Choroid plexus epithelial cell (primary cell): ENCODE measurements at regions not wholly inside any gene's neighbourhood (a gene's known extent, or its start where the extent isn't known, plus 50 kb on each side); places are given as distances from the start of the nearest gene placed in this dataset.

Experiments used
- DNase-seq: peaks from one replicate; pipeline ENCODE4 v3.0.0-alpha.2; 2010; ENCODE audit warnings: low read depth
- H3K4me3 ChIP-seq: 2 replicates; pipeline ENCODE4 v1.5.1; 2011; ENCODE audit warnings: low read depth, mild to moderate bottlenecking, control low read depth, low read length, moderate library complexity
- TF ChIP-seq, protein P1 (sequence below): conservative IDR thresholded peaks from 2 replicates; pipeline ENCODE4 v1.5.1; 2011; ENCODE audit warnings: low read depth, mild to moderate bottlenecking, control low read depth, inconsistent platforms, low read length, moderate library complexity

DNA sequence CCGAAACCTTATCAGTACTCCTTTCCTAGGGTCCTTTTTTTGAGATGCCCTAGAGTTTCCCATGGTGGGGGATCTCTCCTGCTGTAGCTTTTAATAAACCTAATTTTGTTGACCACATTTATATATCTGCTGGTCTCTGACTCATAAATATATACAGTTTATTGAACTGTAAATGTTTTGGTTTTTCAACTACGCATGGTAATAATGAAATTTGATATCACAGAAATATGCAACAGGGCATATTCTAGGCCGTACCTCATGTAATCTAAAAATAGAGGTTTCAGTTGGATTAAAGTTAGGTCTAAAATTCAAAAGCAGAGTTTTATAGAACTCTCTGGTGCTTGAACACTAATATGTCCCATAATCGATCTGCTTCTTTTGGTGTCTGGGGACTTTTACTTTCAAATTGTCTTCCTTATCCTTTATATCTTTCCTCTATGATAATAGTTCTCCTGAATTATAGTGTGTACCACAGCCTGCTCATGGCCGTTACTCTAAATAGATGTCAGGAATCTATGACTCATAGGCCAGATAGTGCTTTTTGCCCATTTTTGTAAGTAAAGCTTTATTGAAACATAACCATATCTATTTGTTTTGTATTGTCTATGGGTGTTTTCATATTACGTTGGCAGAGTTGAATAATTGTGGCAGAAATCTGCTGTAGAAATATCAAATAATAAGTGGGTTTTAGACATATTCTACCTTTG, 324.8 kb upstream of the PCDH9 start:
- H3K4me3 ChIP-seq = no peak overlapping the region
- TF ChIP-seq, protein P1, sequence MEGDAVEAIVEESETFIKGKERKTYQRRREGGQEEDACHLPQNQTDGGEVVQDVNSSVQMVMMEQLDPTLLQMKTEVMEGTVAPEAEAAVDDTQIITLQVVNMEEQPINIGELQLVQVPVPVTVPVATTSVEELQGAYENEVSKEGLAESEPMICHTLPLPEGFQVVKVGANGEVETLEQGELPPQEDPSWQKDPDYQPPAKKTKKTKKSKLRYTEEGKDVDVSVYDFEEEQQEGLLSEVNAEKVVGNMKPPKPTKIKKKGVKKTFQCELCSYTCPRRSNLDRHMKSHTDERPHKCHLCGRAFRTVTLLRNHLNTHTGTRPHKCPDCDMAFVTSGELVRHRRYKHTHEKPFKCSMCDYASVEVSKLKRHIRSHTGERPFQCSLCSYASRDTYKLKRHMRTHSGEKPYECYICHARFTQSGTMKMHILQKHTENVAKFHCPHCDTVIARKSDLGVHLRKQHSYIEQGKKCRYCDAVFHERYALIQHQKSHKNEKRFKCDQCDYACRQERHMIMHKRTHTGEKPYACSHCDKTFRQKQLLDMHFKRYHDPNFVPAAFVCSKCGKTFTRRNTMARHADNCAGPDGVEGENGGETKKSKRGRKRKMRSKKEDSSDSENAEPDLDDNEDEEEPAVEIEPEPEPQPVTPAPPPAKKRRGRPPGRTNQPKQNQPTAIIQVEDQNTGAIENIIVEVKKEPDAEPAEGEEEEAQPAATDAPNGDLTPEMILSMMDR = no peak
- peak; percentile 60 for DNase-seq

DNA sequence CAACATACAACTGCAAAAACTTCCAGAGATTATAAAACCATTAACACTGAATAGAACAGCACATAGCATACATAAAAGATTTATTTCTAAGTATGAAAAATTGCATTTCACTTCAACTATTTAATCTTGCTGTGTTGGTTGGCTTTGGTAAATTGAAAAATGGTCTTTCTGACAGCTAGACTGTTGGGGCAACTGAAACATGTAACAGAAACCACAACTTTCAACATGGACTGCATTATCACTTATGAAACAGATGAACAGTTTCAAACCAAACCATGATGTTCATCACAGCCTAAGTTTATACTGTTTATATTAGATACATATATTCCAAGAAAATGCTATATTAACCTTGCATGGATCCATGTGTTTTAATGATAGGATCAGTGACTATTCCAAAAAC, 324.1 kb upstream of the PCDH9 start:
- DNase-seq = peak; percentile 31
- TF ChIP-seq, protein P1 = no peak
- H3K4me3 ChIP-seq = no peak overlapping the region

DNA sequence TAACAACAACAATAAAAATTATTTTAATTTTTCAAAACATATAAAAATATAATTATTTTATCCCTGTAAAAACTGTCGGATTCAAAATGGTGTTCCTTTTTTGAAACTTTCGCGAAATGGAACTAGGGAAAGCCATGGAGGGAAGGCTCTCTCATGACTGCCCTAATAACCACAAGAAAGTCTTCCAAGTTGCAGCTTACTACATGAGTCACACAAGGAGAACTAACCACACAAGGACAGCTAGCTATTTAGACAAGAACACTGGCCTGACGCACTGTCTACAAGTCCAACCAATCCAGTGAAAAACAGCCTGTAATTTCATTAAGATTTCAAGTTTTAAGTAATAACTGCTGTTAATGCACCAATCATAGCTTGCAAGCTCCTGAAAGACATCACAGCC, 319.2 kb upstream of the PCDH9 start:
- TF ChIP-seq, protein P1 = no peak
- peak; percentile 91 for DNase-seq
- H3K4me3 ChIP-seq = no peak overlapping the region

DNA sequence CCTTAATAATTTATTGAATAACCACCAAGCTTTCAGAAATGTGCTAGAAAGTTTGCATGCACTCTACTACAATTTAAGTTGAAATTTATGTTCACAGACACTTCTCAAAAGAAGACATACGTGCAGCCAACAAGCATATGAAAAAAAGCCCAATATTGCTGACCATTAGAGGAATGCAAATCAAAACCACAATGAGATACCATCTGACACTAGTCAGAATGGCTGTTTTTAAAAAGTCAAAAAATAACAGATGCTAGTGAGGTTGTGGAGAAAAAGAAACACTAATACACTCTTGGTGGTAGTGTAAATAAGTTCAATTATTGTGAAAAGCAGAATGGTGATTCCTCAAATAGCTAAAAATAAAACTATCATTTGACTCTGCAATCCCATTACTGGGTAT, 308.8 kb upstream of the PCDH9 start:
- TF ChIP-seq, protein P1 = no peak
- DNase-seq = peak; percentile 20
- H3K4me3 ChIP-seq = no peak overlapping the region

DNA sequence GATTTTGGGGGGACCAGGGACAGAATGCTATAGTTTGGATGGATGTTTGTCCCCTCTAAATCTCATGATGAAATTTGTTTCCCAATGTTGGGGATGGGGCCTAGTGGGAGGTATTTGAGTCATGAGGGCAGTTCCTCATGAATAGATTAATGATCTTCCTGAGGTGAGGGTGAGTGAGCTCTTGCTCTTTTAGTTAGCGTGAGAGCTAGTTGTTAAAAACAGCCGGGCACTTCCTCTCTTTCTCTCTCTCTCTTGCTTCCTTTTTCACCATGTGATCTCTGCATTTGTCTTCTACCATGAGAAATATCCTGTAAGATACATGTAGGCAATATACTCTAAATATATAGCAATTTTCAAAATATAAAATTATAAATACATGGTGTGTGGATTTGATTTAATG, 290.8 kb upstream of the PCDH9 start:
- DNase-seq = no peak
- TF ChIP-seq, protein P1 = no peak
- H3K4me3 ChIP-seq = no peak overlapping the region

DNA sequence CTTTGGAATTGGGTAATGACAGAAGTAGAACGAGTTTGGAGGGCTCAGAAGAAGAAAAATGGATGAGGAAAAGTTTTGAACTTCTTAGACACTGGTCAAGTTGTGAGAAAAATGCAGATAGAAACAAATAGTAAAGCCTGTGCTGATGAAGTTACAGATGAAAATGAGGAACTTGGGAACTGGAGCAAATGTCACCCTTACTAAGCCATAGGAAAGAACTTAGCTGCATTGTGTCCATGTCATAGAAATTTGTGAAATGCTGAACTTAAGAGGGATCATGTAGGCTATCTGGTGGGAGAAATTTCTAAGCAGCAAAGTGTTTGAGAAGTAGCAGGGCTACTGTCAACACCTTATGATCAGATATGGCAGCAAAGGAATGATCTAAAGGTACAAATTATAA, 289.2 kb upstream of the PCDH9 start:
- DNase-seq = peak; percentile 1
- TF ChIP-seq, protein P1 = no peak
- H3K4me3 ChIP-seq = no peak overlapping the region

DNA sequence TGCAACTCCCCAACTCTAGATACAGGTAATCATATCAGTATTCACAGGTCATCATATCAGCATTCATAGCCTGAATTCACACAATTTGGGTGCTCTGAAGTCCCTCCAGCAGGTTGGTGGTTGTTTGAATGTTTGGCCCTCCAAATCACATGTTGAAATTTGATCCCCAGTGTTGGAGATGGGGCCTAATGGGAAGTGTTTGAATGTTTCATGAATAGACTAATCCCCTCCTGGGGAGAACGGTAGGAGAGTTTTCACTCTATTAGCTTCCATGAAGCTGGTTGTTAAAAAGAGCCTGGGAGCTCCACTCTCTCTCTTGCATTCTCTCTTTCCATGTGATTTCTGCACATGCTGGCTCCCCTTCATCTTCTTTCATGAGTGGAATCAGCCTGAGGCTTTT, 288.6 kb upstream of the PCDH9 start:
- TF ChIP-seq, protein P1 = no peak
- H3K4me3 ChIP-seq = no peak overlapping the region
- peak; percentile 35 for DNase-seq
